ENCODE measurements at regions not wholly inside any gene's neighbourhood (a gene's known extent, or its start where the extent isn't known, plus 50 kb on each side); places are given as distances from the start of the nearest gene placed in this dataset.

DNA sequence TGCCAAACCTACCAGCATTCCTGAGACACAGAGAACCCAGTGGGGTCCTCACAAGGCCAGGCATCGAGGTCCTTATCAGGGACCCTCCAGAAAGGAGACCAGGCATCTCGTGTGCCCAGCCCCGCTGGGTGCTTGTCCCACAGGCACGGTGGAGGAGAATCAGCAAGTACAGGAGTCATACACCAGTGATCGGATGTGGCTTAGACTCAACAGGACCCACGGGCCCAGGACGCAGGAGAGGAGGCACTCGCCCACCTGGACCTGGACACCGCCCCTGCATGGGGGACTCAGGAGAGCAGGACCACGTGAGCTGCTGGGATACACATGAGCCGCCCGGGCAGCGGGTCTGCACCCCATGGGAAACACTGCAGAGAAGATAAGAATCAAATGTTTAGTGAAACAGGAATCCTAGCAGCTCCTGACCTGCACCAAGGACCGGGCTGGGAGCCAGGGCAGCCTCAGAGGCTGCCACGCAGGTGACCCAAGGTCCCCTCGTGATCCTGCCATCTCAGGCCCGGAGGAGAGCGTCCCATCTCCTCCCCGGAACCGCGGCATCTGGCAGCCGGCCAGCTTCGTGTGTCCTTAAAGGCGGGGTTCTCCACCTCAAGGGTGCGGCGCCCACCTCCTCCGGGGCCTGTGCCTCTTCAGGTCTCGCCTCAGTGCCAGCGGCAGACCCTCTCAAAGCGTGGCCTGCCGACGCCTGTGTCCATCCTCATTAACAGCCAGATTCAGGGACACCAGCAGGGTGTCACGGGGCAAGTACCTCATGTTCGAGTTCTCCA, 59.2 kb downstream of the FOXL3 start:
- Histone ChIP-seq H3K27ac (no peak overlapping the region), H3K4me3 (no peak overlapping the region), H3K36me3 (no peaks in the 10 kb centered on the region), H3K4me1 (peaks cover 10% of the 10 kb centered on the region), H3K9me3 (no peaks in the 10 kb centered on the region), H3K27me3 (ENCODE audit: low read depth) (peaks cover 6% of the 10 kb centered on the region)
- TF ChIP-seq, protein P1, sequence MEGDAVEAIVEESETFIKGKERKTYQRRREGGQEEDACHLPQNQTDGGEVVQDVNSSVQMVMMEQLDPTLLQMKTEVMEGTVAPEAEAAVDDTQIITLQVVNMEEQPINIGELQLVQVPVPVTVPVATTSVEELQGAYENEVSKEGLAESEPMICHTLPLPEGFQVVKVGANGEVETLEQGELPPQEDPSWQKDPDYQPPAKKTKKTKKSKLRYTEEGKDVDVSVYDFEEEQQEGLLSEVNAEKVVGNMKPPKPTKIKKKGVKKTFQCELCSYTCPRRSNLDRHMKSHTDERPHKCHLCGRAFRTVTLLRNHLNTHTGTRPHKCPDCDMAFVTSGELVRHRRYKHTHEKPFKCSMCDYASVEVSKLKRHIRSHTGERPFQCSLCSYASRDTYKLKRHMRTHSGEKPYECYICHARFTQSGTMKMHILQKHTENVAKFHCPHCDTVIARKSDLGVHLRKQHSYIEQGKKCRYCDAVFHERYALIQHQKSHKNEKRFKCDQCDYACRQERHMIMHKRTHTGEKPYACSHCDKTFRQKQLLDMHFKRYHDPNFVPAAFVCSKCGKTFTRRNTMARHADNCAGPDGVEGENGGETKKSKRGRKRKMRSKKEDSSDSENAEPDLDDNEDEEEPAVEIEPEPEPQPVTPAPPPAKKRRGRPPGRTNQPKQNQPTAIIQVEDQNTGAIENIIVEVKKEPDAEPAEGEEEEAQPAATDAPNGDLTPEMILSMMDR (IDR thresholded peaks at IDR 0.05), result no peak
- no peak for DNase-seq
- intact Hi-C loops (cut with DNase I), result no loop called here
- no peak for ATAC-seq

DNA sequence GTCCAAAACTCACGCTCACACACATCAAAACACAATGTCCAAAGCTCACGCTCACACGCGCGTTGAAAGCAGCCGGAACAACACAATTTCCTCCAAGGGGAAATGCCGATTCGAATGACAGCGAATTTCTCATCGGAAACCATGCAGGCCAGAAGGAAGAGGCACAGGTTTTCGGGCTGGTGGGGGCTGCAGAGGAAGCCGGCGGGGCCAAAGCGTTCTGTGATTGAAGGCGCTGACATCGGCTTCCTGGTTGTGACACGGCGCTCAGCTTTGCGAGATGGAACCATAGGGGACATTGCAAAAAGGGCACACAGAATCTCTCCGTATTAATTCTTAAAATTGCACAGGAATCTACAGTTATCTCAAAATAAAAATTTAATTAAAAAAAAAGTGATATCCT, 61.3 kb downstream of the FOXL3 start:
- H3K36me3 ChIP-seq, result no peaks in the 10 kb centered on the region
- TF ChIP-seq, protein P1 (IDR thresholded peaks at IDR 0.05), result no peak
- H3K4me3 ChIP-seq, result peak overlapping the region; percentile 32
- H3K27me3 ChIP-seq (ENCODE audit: low read depth), result peaks cover 6% of the 10 kb centered on the region
- ATAC-seq (no peak), DNase-seq (no peak)
- intact Hi-C loops (cut with DNase I), result no loop called here
- H3K4me1 ChIP-seq, result peaks cover 10% of the 10 kb centered on the region
- no peak overlapping the region for H3K27ac ChIP-seq
- H3K9me3 ChIP-seq, result no peaks in the 10 kb centered on the region

DNA sequence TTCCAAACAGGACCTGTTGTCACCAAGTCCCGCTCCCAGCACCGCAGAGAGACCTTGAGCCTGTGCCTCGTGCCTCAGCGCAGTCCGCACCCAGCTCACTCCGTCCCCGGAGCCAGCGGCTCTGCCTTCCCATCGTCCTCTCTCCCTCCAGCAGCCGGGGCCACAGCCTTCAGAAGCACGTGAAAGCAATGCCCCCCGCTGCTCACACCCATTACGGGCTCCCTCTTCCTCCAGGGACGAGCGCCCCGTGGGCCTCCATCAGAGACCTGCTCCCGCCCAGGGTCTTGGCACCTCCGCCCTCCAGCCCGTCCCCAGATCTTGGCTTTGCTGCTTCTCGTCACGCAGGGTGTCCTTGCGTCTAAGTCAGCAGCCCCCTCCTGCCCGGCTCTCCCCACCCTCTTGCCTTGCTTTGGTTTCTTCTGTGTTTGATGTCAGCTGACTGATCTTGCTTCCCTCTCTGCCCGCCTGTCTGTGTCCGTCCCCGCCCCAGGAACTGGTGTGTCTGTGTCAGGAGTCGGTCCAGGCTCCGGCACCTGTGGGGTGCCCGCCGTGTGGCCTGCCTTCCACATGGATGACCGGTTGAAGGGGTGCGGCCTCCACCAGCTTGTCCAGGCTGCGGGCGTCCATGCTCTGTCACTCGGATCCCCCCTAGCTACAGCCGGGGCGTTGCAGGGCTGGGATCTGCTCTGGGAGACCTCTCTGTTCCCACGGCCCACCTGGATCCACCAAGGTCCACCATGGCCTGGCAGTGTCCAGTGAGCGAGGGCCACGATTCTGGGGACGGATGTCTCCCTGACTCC, 61.9 kb downstream of the FOXL3 start:
- intact Hi-C loops (cut with DNase I), result no loop called here
- DNase-seq (no peak), ATAC-seq (peak in 1 of 2 donors; percentile 10)
- H3K27me3 ChIP-seq (ENCODE audit: low read depth), result peaks cover 6% of the 10 kb centered on the region
- TF ChIP-seq, protein P1 (IDR thresholded peaks at IDR 0.05), result no peak
- no peaks in the 10 kb centered on the region for H3K9me3 ChIP-seq
- peak overlapping the region; percentile 32 for H3K4me3 ChIP-seq
- H3K4me1 ChIP-seq, result peaks cover 10% of the 10 kb centered on the region
- peak overlapping the region; percentile 34 for H3K27ac ChIP-seq
- H3K36me3 ChIP-seq, result no peaks in the 10 kb centered on the region

DNA sequence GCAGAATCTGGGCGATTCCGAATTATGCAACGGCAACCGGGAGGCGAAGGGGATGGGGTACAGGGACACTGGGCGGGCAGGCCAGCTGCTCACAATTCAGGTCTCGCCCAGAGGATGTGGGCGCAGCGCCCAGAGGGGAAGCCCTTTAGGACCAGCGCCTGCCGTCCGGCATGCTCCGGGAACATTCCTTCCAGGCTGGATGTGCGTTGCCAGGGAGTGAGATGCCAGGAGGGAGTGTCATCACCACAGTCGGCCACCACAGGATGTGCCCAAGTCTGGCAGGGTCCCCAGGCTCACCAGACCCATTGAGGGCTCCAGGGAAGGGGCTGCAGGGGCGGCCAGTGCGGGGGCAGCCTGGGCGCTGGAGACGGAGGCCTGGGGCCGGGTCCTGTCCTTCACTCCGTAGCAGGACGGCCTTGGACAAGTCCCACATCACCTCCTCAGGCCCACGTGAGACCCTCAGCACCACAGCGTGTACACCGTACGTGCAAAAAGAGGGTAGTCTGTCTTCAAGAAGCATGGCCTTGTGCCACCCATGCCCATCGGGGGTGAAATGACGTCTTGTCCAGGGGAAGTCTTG, 63.9 kb downstream of the FOXL3 start:
- Histone ChIP-seq H3K27ac (no peak overlapping the region), H3K4me3 (no peak overlapping the region), H3K4me1 (peaks cover 10% of the 10 kb centered on the region), H3K27me3 (ENCODE audit: low read depth) (peaks cover 13% of the 10 kb centered on the region), H3K36me3 (no peaks in the 10 kb centered on the region), H3K9me3 (no peaks in the 10 kb centered on the region)
- ATAC-seq, result peak; percentile 4 to 37
- TF ChIP-seq, protein P1 (IDR thresholded peaks at IDR 0.05), result no peak
- no peak for DNase-seq
- intact Hi-C loops (cut with DNase I), result no loop called here

DNA sequence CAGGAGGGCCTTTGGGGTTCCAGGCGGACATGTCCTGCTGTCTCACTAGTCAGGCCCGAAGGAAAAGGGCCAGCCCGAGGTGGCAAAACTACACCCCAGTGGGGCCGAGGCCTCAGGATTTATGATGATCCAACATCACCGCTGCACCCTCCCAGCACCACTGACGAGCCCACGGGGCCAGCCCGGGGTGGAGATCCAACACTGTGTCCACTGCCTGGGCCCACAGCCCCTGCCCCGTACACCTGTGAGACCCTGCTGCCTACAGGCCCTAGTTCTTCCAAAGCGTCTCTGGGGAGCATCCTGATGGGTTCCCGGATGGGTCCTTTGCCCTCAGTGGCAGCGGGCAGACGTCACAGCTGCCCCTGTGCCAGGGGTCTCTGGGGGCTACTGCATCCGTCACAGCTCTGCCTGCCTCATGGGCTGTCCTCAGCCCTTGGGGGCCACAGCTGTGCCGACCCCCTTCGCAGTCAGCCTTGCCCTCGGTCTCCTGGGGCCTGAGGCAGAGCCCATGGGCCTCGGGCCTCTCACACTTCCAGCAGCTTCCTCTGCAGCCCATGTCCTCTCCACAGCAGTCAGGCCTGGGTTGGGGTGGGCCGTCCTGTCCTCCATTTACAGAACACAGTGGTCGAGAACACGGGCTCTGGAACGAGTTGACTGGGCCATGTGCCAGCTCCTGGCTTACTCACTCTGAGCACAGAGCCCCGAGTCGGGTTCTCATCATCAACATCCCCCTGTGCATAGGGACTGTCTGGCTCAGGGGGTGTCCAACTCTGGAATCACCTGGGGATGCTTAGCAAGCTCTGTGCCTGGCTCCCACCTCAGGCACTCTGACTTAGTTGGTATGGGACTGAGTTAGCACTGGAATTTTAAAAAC, 64.9 kb downstream of the FOXL3 start:
- intact Hi-C loops (cut with DNase I), result no loop called here
- H3K4me3 ChIP-seq, result no peak overlapping the region
- H3K36me3 ChIP-seq, result no peaks in the 10 kb centered on the region
- no peak overlapping the region for H3K27ac ChIP-seq
- H3K9me3 ChIP-seq, result no peaks in the 10 kb centered on the region
- DNase-seq, result no peak
- ATAC-seq, result no peak
- peaks cover 10% of the 10 kb centered on the region for H3K4me1 ChIP-seq
- TF ChIP-seq, protein P1 (IDR thresholded peaks at IDR 0.05), result no peak
- peaks cover 23% of the 10 kb centered on the region for H3K27me3 ChIP-seq (ENCODE audit: low read depth)

Data from lower lobe of right lung (tissue), 2 donors.